Adipose tissue (tissue), 3 donors: ENCODE measurements at regions not wholly inside any gene's neighbourhood (a gene's known extent, or its start where the extent isn't known, plus 50 kb on each side); places are given as distances from the start of the nearest gene placed in this dataset.

Experiments used
- H3K27ac ChIP-seq: one replicate; pipeline ENCODE4 v1.5.1; 2013; ENCODE audit warnings: low read depth, low read length
- WGBS, 3 donors: extraction: QIAGEN DNeasy Blood & Tissue Kit; methylation state at CpG; one replicate each; pipeline ENCODE4 v1.1.7; 2013; 5-methylcytosine and 5-hydroxymethylcytosine counted together
- donor health status: healthy with polysubstance abuse.
- donor health status: Bipolar disorder and iron deficiency.
- donor health status: healthy.

DNA sequence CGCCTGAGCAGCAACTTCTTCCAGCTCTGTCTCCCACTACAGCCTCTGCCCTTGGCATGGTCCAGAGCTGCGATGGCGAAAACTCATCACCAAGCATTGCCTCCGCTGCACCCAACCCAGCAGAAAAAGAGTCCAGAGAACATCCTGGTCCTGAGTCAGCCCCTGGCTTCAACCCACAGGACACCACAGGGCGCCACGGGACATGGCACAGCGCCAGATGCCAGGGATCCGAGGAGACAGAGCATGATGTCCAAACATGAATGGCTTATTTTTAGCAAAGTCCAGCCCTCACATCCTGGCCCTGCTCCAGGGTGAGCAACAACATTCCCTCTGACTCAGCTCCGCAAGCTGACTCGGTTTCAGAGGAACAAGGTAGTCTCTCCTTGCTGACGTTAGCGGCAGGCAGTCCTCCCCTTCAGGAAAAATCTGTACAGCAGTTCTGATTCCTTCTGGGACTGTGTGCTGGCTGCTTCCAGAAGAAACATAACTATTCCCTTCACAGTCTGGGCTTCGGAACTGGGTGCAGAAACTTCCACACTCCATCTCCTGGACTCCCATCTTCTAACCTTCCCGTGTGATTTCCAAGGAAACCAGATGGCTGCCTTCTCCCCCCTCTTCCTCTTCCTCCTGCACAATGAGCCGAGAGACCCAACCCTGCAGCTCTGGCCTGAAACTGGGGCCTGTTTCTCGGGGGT is 131.3 kb downstream of the TOMM20 start:
- peak overlapping the region; percentile 65 for H3K27ac ChIP-seq
- WGBS, 3 donors, result 26 to 48% (median 36%) methylated on average over 15 to 16 of the region's 16 CpGs

- H3K27ac ChIP-seq, result no peak overlapping the region
- WGBS, 3 donors, result 79 to 88% (median 84%) methylated on average over 9 of the region's 9 CpGs
Observed at GRCh38 chr1:234996245-234996757, 132.3 kb downstream of the TOMM20 start.

DNA sequence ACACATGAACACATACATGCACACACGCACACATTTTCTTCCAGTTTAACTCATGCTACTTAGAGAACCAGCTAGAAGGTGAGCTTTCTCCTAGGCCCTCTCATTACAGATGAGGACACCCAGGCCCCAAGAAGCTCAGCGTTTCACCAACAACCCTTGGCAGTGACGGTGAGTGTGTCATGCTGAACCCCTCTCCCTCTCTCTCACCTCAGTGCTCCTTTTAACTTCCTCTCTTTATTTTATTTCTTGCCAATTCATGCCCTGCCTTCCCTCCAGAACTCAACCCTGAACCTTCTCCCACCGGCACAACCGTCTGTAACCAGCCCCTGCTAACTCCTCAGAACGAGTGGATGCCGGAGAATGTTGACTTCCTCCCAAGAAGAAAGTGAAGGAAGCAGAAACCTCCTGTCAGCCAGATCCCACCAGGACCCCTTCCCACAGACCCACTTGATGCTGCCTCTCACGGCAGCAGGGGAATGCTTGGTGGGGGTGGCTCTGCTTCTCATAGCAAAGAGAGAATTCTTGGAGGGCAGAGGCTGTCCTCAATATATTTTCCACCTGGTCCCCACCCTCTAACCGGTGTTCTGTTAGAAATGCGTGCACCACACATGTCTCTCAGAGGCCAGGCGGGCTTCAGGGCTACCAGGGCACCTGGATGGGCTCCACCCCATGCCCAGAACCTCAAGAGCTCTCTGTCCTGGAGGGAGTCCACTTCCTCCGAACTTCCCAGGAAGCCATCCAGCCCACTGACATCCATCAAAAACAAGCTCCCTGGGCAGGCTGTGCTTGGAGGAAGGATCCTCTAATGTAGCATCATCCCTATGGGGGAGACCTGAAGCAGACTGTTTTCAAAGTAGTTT is 134.0 kb downstream of the TOMM20 start:
- H3K27ac ChIP-seq, result no peak overlapping the region
- WGBS, 3 donors, result 60 to 81% (median 63%) methylated on average over 12 of the region's 12 CpGs

GRCh38 chr1:234992065-234992464 is 136.6 kb downstream of the TOMM20 start:
- H3K27ac ChIP-seq, result no peak overlapping the region
- WGBS, 3 donors, result 94 to 98% (median 97%) methylated on average over 3 of the region's 3 CpGs

DNA sequence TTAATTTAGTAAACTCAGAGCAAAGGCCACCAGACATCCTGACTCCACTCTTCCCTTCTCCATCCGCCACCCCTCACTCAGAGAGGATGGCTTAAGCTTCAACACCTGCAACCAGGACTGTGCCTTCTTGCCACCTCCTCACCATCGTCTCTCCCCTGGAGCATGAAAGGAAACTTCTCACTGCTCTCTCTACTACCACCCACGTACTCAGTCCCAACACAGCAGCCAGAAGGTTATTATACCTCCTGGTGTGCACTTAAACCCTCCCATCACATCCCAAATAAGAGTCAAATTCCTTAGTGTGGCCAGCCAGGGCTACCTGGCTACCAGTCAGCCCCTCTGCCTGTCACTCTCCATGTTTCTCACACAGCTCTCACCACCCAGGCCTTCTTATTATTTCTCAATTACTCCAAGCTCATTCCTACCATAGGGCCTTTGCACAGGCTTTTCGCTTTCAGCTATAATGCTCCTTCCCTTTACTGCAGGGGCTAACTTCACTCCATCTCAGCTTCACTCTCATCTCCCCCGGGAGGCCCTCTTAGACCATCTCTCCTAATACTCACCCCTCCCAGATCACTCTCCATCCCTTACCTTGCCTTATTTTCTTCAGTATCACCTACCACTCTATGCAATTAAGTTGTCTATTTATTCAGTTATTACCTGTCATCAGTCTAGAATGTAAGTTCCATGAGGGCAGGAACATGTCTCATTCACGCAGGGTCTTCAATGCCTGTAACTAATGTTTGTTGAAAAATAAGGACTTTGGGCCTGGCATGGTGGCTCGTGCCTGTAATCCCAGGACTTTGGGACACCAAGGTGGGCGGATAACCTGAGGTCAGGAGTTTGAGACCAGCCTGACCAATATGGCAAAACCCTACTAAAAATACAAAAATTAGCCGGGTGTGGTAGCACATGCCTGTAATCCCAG is 137.5 kb downstream of the TOMM20 start:
- no peak overlapping the region for H3K27ac ChIP-seq
- 91 to 96% (median 94%) methylated on average over 9 of the region's 9 CpGs for WGBS, 3 donors

DNA sequence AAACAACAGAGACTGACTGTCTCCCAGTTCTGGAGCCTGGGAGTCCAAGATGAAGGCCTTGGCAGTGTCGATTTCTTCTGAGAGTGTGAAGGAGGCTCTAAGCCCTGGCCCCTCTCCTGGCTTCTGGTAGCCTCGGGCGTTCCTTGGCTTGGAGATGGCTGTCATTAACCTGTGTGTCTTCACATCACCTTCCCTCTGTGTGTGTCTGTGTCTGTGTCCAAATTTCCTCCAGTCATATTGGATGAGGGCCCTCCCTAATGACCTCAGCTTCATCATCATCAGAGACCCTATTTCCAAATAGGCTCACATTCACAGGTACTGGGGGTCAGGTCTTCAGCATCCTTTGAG is 138.3 kb downstream of the TOMM20 start:
- 78 to 95% (median 91%) methylated on average over 3 of the region's 3 CpGs for WGBS, 3 donors
- H3K27ac ChIP-seq, result no peak overlapping the region

- H3K27ac ChIP-seq, result no peak overlapping the region
- 91 to 94% (median 93%) methylated on average over 15 of the region's 15 CpGs for WGBS, 3 donors
Observed at GRCh38 chr1:234989479-234990327, 138.9 kb downstream of the TOMM20 start.

GRCh38 chr1:234989019-234989418 is 139.6 kb downstream of the TOMM20 start:
- H3K27ac ChIP-seq, result no peak overlapping the region
- WGBS, 3 donors, result 91 to 94% (median 93%) methylated on average over 6 of the region's 6 CpGs

DNA sequence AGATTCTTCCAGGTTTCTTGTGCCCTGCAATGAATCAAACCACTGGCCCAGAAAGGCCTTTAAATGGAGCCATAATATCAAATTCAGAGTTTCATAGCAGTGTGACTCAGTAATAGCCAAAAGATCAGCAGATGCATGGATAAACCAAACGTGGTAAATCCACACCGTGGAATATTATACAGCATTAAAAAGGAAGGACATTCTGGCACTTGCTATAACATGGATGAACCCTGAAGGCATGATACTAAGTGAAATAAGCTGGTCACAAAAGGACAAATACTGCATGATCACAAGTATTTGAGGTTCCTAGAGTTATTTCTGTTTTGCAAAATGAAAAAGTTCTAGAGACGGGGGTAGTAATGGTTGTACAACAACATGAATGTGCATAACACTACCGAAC is 140.1 kb downstream of the TOMM20 start:
- H3K27ac ChIP-seq, result no peak overlapping the region
- WGBS, 3 donors, result 92 to 97% (median 95%) methylated on average over 4 of the region's 4 CpGs

DNA sequence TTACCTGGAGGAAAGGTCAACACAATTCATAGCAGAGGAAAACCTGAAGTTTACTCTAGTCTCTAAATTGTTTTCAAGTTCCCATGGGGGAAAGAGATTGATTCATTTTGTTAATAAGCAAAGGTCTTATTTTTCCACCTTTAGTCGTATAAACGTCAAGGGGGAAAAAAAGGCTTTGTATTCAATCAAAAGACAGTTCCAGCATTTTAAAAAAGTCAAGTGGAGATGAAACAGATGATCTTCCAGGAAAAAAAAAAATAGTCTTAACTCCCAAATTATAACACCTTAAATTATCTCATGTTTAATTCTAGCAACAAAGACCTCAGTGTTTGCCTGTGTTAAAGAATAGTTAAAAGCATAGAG is 140.5 kb downstream of the TOMM20 start:
- H3K27ac ChIP-seq, result peak overlapping the region; percentile 41
- 65 to 73% (median 69%) methylated on average over 2 of the region's 2 CpGs for WGBS, 3 donors

GRCh38 chr1:234987415-234988154 is 141.1 kb downstream of the TOMM20 start:
- H3K27ac ChIP-seq, result peak overlapping the region; percentile 41
- 35 to 61% (median 54%) methylated on average over 14 of the region's 14 CpGs for WGBS, 3 donors

GRCh38 chr1:234986750-234987414 is 141.8 kb downstream of the TOMM20 start:
- H3K27ac ChIP-seq, result no peak overlapping the region
- WGBS, 3 donors, result 55 to 68% (median 60%) methylated on average over 9 of the region's 9 CpGs

DNA sequence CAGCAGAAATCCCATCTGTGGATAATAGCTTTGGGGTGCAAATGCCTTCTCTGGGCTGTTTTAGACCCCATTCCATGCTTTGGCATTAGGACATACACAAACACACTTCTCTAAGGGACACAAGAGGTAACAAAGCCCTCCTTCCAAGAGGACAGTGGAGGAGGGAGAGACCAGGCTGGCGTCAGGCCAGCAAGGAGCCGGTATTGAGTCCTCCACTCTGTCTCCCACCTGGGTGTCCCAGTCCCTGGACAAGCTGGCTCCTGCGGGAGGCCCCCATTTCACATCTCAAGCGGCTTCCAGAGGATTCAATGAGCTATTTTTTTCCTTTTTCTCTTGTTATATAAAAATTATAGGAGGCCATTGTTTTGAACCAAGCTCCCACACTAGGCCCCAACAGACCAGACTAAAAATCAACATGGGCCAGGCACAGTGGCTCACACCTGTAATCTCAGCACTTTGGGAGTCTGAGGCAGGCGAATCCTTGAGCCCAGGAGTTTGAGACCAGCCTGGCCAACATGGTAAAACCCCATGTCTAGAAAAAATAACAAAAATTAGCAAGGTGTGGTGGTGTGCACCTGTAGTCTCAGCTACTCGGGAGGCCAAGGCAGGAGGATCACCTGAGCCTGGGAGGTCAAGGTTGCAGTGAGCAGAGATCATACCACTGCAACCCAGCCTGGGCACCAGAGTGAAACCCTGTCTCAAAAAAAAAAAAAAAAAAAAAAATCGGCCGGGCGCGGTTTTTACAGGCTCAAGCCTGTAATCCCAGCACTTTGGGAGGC is 142.9 kb downstream of the TOMM20 start:
- WGBS, 3 donors, result 91 to 97% (median 95%) methylated on average over 10 of the region's 10 CpGs
- peak overlapping the region; percentile 6 for H3K27ac ChIP-seq

DNA sequence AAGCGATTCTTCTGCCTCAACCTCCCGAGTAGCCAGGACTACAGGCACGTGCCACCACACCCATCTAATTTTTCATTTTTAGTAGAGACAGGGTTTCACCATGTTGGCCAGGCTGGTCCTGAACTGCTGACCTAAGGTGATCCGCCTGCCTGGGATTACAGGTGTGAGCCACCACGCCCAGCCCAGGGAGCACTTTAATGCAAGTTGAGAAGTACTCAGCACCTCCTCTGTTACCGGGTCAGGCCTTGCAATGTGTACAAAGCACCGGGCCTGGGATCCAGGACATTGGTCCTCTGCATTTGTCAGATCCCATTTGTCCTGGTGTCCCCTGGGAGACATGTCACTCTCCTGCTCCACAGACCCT is 143.6 kb downstream of the TOMM20 start:
- no peak overlapping the region for H3K27ac ChIP-seq
- 90 to 94% (median 93%) methylated on average over 7 of the region's 7 CpGs for WGBS, 3 donors

DNA sequence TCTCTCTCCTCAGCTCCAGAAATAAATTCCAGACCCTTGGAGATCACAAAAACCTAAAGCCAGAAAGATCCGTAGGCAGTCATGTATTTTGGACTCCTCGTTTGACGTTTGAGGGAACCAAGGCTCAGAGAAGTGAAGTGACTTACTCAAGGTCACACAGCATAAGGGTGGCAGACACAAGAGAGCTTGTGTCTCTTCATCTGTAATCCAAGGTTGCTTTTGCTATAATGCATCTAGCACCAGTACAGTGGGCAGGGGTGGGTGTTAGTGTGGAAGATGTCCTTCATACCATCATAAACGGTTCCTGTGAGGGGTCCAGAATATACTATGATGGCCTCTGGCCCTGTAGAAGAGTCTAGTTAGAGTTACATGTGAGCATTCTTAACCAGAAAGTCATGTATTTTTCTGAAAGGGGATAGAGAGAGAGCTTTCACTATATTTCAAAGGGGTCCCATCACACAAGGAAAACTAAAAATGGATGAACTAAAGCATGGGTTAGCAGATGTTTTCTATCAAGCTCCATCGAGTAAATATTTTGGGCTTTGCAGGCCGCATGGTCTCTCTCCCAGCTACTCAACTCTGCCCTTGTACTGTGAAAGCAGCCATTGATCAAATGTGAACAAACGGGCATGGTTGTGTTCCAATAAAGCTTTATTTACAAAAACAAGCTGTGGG is 144.9 kb downstream of the TOMM20 start:
- 82 to 91% (median 88%) methylated on average over 7 of the region's 7 CpGs for WGBS, 3 donors

GRCh38 chr1:234981758-234982157 is 146.9 kb downstream of the TOMM20 start:
- WGBS, 3 donors, result 81 to 92% (median 81%) methylated on average over 2 of the region's 2 CpGs

More for the DNA sequence above, 144.9 kb downstream of the TOMM20 start:
- H3K27ac ChIP-seq, result peak overlapping the region; percentile 10

More at GRCh38 chr1:234981758-234982157, 146.9 kb downstream of the TOMM20 start:
- peak overlapping the region; percentile 100 for H3K27ac ChIP-seq
